HG02642 (cell line): ENCODE measurements at regions not wholly inside any gene's neighbourhood (a gene's known extent, or its start where the extent isn't known, plus 50 kb on each side); places are given as distances from the start of the nearest gene placed in this dataset.

Experiments used
- ATAC-seq: cut with Tn5 transposase; IDR thresholded peaks from one replicate; pipeline ENCODE4 v1.9.1; 2021; ENCODE audit warnings: mild to moderate bottlenecking; ENCODE audit not compliant: unreplicated experiment, poor library complexity

DNA sequence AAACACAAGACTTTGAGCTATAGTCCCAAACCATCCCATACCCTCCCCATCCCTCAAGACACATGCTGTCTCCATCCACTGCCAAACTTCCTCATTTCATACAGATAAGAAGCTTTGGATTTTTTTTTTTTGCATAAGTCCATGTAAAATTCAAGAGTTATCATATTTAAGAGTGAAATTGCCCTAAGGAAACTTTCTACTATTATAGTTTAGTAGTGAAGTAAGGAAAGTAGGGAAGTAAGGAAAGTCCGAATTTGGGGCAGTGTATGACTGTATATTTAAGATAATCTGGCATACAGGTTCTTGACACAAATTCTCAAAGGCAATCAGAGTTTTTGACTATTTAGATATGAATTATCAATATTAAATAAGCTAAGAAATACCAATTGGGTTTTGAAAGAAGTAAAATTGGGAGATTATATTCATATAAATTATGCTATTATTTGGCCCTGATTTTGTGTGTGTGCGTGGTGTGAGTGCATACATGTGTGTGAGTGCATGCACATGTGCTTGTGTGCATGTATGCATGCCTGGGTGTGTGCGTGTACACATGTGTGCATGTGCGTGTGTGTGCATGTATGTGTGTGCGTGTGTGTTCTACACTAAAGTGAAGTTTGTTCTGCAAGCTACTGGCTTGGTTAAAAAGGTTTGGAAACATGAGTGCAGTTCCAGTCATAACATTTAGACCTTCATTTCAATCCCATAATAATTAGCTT lies 83.6 kb upstream of the MBNL1 start:
- ATAC-seq = no peak

DNA sequence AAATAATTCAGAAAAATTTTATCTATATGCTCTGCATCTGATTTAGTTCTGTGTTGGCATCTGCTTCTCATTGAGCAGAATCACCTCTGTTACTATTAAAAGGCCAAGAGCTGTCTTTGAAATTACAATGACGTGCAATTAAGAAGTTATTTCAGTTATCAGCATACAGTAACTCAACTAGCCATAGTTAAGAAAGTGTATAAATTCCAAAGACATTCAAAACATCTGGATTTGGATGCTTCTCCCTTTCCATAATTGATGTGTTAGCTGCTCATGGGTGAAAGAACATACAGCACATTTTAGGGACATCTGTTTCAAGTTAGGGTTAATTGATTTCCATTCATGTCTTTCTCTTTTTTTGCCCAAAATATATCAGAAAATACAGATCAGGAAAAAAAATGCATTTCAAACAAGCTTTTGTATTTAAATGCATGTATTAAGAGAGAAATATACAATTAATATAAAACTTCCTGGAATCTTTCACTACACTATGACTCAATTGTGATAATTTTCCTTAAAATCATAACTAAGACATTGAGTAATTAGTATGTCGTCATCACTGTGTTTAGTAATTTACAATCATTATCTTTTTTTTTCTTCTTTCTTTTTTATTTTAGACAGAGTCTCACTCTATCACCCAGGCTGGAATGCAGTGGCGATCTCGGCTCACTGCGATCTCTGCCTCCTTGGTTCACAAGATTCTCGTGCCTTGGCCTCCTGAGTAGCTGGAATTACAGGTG lies 82.7 kb upstream of the MBNL1 start:
- ATAC-seq = no peak

DNA sequence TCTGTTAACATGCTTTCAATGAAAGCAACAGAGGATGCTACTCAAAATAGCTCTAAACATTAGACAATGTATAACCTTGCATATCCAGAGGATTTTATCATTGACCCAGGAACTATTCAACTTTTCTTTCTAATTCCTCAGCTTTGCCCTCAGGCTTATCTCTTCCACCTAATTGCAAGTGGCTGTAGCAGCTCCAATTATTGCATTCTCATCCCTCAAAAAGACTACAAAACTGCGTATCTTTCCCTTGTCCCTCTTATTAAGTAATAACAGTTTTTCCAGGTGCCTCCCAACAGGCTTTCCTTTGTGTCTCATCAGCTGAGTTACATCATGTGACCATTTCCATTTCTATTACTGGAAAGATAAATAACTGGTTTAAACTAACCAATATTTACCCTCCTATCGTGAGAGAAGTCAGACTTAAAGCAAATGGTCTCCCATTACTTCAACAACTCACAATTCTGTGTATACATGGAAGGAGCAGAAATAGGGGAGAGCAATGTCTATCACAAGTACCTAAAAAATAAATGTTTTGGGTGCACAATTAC lies 78.0 kb upstream of the MBNL1 start:
- ATAC-seq = no peak

DNA sequence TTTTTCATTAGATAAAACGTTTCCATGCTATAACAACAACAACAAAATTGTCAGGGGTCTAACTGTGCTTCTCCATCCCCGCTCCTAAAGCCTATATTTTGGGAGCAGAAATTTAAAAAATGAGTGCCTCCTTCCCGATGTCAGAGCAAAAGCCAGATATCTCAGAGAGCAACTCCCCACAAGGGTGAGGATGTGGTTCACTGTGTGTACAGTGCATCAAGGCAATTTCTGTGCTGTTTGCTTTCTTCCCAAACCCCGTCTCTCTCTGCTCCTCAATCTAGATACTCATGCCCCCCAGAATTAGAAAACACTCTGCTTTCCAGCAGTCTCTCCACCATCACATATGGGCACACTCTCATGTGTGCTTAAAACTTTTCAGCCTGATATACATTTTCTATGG lies 76.7 kb upstream of the MBNL1 start:
- no peak for ATAC-seq

DNA sequence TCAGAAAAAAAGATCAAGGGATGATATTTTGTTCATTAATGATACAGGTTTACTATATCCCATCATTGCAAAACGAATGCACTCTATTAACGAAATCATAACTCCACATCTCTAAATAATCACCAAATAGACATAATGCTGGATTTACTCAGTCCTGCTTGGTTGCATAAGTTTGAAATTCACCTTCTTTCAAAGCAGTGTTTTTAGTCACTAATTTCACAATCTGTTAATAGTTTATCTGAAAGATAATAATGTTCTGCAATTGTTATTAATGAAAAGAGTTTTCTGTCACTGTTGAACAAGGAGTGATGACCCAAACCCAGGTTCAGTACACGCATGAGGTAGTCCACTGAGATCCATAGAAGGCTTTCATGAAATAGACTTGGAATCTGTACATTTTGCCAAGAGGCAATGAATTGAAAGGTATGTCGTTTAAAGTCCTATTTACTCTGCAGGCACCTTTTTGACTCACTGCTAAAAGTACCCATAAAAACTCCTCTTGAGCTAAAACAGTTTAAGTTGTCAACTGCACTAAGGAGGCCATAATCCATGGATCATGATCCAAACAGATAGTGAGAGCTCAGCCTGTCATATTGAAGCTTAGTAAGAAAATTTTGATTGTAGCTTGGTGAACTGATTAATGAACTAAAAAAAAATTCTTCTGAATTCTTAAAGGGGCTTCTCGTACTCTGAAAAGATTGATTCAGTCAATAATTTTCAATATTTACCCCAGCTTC lies 75.6 kb upstream of the MBNL1 start:
- peak; percentile 13 for ATAC-seq

- peak; percentile 62 for ATAC-seq
Observed at GRCh38 chr3:152193673-152194267, 75.0 kb upstream of the MBNL1 start.

GRCh38 chr3:152195206-152195605 lies 73.5 kb upstream of the MBNL1 start:
- ATAC-seq = no peak

- peak; percentile 40 for ATAC-seq
Observed at GRCh38 chr3:152196782-152197181, 71.9 kb upstream of the MBNL1 start.

GRCh38 chr3:152197451-152197850 lies 71.3 kb upstream of the MBNL1 start:
- ATAC-seq = no peak

GRCh38 chr3:152197937-152198336 lies 70.8 kb upstream of the MBNL1 start:
- peak; percentile 37 for ATAC-seq

GRCh38 chr3:152198665-152199064 lies 70.1 kb upstream of the MBNL1 start:
- no peak for ATAC-seq

GRCh38 chr3:152199102-152199840 lies 69.5 kb upstream of the MBNL1 start:
- ATAC-seq = peak; percentile 37

DNA sequence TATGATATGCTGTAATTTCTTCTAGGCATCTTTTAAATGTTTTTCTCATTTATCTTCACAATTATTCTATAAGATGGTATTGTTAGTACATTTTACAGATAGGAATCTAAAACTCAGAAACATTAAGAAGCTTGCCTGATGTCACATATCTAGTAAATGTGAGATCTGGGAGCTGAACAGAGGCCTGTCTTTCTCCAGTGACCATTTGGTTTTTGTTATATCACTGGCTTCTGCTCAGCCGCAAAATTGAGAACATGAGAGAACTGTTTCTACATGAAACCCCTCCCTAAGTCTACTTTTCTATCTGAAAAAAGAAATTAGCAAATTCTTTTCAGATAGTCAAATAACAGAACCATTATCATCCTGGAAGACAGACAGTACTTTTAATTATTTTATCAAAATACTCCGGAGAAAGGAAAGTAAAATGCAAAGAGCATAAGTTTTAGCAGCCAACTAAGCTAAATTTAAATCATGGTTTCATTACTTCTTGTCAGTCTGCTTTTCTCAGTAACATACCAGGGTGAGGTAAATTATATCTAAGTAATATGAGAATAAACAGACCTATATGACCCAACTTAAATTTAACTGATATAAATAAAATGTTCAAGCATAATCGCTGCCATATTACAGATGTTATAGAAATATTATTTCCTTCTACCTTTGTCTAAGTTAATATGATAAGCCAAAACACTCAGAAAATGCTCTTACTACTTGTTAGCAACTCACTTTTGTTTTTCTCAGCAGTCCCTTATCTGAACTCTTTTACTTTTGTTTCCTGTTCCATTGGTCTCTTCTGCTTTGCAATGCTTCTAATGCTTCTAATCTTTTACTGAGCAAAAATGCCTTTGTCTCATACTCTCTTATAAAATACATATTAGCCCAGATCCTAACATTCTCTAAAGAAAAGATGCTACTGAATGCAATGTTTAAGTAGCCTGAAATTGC lies 68.0 kb upstream of the MBNL1 start:
- ATAC-seq = no peak

GRCh38 chr3:152202976-152203626 lies 65.6 kb upstream of the MBNL1 start:
- ATAC-seq = no peak

GRCh38 chr3:152203652-152204051 lies 65.1 kb upstream of the MBNL1 start:
- ATAC-seq = no peak

GRCh38 chr3:152204218-152204617 lies 64.5 kb upstream of the MBNL1 start:
- ATAC-seq = no peak

- ATAC-seq = peak; percentile 40
Observed at GRCh38 chr3:152205097-152205593, 63.6 kb upstream of the MBNL1 start.

- ATAC-seq = no peak
Observed at GRCh38 chr3:152206243-152206760, 62.4 kb upstream of the MBNL1 start.
